IPS-NIHi7 (cell line): ENCODE measurements at regions not wholly inside any gene's neighbourhood (a gene's known extent, or its start where the extent isn't known, plus 50 kb on each side); places are given as distances from the start of the nearest gene placed in this dataset.
A peak's percentile ranks its signal among the peaks of the same experiment; 100 is the strongest.
"Not testable (repeated sequence)": the region's sequence is repeated elsewhere in the genome, so short reads cannot be mapped to it uniquely, and the experiment has no call there.

Experiments
- DNase-seq: peaks from one replicate; pipeline ENCODE4 v3.0.0; 2012; ENCODE audit warnings: mixed read lengths; ENCODE audit errors: extremely low spot score

- DNase-seq = not testable (repeated sequence)
Measured at GRCh38 chr19:23984911-23985310, 70.2 kb downstream of the ZNF726 start.

- no peak for DNase-seq
Measured at GRCh38 chr19:23986623-23987022, 71.9 kb downstream of the ZNF726 start.

GRCh38 chr19:23991170-23991569 lies 76.5 kb downstream of the ZNF726 start:
- no peak for DNase-seq

DNA sequence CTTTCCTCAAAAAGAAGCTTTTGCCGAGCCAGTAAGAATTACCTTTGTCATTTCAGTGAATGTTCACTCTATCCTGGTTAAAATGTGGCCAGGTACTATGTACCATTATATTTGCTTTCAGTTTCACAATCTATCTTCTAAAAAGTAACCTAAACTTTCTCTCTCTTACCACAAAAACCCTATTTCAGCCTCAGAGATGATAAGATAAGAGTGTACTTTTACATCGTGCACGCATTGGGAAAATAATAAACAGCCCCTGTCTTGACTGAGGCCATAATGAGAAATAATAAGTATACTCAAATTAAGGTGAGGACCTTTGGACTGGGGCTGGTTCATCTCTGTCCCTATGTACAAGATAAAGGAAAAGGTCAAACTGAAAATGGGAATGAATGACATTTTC lies 77.7 kb downstream of the ZNF726 start:
- DNase-seq = no peak

DNA sequence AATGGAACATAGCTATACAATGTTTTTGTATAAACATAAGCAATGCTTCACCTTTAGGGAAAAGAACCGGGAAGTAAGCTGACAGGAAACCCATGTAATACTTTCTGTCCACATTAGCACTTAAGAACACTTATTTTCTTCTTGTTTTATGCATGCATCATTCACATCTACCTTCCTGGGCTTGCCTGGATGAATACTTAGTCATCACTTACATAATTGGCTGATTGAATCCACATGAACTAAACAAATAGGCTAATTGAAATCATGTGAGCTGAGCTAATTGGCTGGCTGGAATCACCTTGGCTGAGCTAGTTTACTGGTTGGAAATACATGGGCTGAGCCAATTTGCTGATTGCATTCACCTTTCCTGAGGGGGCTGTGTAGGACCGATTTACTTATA lies 78.8 kb downstream of the ZNF726 start:
- no peak for DNase-seq

DNA sequence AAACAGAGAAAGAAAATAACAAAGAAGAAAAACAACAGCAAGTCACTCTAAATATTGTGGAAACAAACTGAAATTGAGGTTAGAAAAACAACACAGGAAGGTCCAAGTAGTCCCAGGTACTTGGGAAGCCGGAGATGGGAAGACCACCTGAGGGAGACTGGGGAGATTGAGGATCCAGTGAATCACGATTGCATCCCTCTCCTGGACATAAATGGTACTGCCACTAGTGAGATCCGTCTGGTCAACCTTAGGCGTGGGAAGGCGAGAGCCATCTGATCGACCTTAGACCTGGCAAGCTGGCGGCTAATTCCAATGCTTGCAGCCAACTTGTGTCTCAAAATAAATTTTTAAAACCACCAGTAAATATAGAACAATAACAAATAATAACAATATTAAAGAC lies 81.9 kb downstream of the ZNF726 start:
- DNase-seq = peak; percentile 49

DNA sequence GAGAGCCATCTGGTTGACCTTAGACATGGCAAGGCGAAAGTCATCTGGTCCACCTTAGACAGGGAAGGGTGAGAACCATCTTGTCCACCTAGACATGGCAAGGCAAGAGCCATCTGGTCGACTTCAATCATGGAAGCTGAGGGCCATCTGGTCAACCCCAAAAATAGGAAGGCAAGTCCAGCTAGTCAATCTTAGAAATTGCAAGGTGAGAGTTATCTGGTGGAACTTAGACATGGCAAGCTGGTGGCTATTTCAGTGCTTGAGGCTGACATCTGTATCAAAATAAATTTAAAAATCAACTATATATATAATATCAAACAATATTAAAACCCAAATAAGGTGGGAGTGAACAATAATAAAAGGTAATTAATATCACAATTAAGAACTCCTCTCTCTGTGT lies 83.9 kb downstream of the ZNF726 start:
- no peak for DNase-seq

DNA sequence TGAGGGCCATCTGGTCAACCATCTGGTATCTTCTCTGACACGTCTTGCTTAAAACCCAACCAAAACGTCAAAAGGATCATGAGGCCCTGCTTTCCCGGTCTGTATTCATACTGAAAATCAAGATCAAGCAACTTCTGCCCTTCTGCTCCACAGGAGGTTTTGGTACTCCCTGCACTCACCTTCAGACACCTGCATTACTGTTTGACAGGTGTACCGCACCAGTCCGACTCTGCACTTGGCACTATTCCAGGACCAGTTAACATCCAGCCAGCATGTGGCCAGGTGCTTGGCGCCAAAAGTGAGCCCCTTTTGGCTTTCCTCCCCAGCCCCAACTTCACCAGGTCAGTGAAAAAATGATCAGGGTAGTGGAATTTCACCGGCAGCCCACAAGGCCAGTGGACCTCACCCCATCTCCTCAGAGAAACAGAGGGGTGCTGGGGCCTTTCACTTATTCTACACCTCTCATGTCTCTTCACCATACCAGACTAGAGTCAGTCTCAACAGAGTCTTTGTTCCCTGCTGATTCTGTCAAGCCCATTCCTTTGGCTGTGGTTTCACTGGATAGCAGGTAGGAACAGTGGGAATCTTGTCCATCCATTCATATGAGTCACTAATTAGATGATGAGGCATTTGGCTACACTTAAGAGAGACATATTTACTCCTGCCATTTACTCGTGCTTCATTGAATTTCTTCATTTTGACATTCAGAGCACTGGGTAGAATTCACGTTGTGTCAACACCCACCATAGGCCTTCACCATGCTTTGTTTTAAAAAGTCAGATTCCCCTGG lies 85.3 kb downstream of the ZNF726 start:
- no peak for DNase-seq

GRCh38 chr19:24000656-24001055 lies 86.0 kb downstream of the ZNF726 start:
- DNase-seq = no peak

- DNase-seq = no peak
Measured at GRCh38 chr19:24002256-24002945, 84.6 kb upstream of the ZNF254 start.

DNA sequence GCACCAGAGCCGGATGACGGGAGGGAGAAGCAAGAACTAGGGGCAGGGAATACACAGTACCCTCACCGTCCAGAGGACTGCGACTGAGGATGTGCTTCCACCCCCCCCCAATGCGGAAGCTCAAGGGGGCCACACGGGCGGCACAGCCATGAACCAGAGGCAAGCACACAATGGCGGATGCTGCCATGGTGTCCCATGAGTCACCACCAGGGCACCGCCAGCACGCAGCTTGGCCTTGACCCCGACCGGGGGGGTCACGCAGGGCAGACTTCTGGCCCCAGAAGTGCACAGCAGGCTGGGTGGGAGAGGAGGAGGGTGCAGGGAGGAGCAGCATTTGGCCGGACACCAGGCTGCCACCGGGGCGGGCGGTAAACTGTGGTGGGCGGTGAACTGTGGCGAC lies 83.5 kb upstream of the ZNF254 start:
- DNase-seq = no peak

GRCh38 chr19:24004166-24004565 lies 82.8 kb upstream of the ZNF254 start:
- DNase-seq = no peak

- peak; percentile 17 for DNase-seq
Measured at GRCh38 chr19:24029941-24030636, 56.9 kb upstream of the ZNF254 start.

GRCh38 chr19:24032651-24033050 lies 54.3 kb upstream of the ZNF254 start:
- DNase-seq = no peak

DNA sequence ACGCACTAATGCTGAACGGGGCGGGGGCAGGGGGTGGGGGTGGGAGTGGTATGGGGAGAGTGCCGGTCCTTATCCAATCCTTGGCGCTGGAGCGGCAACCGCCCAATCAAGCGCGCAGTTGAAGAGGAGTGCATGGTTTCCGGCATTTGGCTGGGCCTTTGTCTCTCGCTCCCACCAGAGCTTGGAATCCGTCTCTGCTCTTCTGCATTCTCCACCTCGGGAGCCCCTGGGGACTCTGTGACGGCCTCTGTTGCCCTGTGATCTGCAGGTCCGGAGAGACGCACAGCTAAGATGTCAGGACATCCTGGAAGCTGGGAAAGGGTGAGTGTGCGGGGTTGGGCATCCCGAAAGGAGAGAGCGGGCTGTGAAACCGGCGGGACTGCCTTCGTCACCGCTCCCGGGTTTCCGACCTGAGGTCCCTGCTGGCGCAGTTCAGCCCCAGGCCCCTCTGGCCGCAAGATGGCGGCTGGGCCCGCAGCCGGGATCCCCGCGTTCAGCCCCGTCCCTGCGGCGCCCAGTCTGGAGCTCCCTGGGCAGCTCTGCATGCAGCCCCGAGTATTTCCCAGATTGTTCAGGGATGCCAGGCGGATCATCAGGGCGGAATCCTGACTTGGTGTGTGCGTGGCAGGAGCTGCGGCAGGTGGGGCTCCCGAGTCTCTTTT lies 53.6 kb upstream of the ZNF254 start:
- peak; percentile 95 for DNase-seq

- peak; percentile 27 for DNase-seq
Measured at GRCh38 chr19:24033963-24034342, 53.0 kb upstream of the ZNF254 start.

GRCh38 chr19:24035261-24035880 lies 51.6 kb upstream of the ZNF254 start:
- not testable (repeated sequence) for DNase-seq
